HG02642 (cell line): ENCODE measurements at regions not wholly inside any gene's neighbourhood (a gene's known extent, or its start where the extent isn't known, plus 50 kb on each side); places are given as distances from the start of the nearest gene placed in this dataset.

Experiments used
- ATAC-seq: cut with Tn5 transposase; IDR thresholded peaks from one replicate; pipeline ENCODE4 v1.9.1; 2021; ENCODE audit warnings: mild to moderate bottlenecking; ENCODE audit not compliant: unreplicated experiment, poor library complexity

DNA sequence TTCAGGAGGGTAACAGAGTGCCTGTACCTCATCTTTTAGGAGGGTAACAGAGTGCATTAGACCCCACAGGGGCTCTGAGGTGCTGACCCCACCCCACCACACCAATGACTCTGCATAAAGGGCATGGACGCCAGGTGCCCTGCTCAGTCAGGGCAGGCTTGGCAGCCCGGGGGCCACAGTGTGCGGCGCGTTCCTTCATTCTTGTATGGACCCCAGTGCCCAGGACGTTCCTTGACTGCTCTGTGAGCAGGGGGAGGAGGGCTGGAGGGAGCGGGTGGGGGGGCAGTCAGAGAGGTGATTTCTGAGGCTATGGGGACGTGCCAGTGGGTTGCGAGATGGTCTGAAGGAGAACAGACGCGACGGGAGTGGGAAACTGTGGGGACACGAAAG is 168.7 kb upstream of the NCK2 start:
- ATAC-seq: no peak

DNA sequence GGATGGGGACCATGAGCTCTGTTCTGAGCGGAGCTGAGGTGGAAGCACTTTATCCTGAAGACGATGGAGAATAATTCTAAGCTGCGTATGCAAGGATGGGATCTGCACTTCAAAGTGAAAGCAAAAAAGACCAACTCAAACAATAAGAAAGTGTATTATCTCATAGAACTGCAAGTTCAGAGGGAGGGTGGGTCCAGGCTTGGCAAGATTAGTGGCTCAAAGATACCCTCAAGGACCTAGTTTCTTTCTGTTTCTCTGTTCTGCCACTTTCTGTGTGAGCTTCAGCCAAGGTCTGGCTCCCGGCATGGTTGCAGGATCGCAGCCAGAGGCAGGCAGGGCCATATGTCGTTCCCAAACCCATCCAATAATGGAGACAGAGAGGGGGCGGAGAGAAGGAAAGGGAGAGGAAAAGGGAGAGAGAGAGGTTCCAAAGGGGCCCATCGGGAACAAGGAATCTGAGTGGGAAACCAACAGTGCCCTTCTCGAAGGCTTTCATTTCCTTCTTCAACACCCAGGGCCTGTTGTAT is 169.2 kb upstream of the NCK2 start:
- no peak for ATAC-seq

DNA sequence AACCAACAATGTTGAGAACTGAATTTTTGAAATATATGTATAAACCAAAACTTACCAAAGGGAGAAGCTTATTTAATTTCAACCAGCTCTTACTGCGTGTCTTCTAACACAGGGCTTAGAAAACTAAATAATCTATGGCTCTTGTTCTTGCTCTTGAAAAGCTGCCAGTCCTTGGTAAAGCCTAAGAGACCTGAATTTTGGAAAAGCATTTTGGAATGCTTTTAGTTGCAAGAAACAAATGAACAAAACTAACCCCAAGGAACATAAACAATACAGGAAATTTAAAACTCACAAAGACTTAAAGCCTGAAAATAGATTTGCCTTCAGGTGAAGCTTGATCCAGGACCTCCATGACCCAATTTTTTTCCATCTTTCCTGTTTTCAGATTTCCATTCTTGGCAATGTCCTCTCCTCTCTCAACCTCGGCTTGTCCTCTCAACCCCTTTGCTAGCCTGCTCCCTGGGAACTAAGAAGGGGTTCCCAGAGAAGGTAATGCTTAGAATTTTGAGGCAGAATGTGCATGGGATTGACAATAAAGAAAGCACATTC is 169.8 kb upstream of the NCK2 start:
- no peak for ATAC-seq

DNA sequence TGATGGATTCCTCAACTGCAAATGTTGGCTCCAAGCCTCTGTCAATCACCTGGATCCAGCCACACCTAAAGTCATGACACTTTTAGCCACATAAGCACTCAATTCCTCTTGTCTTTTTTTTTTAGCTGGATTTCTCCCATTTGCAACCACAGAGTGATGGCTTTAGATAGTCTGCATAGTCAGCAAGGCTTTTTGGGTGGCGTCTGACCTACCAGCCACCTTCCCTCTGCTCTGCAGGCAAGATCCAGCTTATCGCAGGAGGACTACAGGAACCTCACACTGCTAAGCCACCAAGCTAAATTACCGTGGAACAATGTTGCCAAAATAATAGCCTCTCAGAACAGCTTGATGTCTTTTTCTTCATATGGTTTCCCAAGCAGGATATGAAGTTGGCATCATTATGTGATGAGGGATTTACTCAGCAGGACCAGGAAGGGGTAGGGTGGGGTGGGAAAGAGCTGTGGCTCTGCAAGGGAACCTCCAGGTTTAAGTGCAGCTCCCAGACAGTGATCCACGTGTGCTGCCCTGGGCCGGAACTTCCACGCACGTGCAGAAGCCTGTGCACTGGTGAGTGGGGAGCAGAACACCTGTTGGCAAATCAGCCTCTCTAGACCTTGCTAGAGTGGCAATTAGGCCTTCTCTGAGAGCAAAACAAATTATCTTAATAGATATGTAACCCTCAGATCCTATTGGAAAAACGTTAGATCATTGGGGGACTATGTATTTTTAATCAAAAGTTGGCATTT is 170.6 kb upstream of the NCK2 start:
- ATAC-seq: no peak

DNA sequence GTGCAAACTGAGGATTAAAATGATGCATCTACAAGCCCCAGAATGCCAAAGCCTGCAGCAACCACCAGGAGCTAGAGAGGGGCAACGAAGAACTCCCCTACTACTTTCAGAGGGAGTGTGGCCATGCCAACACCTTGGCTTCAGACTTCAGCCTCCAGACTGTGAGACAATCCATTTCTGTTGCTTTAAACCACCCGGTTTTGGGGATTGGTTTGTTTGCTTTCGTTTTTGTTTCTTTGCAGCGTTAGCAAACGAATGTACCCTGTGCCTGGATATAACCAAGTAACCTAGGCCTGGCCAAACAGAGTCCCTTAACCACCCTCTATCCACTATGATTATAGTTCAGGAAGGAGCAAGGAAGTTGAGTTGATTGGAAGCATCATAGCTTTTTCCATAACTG is 171.2 kb upstream of the NCK2 start:
- no peak for ATAC-seq

DNA sequence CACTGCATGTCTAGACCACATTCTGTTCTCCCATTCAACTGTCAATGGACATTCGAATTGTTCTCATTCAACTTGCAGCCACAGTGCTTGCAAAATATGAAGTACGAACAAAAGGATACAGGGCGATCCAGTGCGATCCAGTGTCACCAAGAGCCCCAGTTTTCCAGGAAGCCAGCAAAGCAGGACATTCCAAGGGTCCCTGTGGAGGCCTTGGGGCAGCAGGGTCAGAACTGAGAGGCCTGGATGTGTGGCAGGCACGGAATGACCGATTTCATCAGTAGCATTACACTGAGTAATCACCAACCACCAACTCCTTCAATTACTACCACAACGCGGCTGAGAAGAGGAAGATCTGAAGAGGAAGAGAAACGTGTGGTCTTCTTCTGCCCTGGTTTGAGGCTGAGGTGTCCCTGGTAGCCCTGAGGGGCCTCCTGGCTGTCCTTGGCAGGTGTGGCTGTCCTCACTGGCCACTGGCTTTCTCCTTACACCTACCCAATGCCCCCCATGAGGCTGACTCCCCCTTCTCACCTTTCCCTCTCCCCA is 172.7 kb upstream of the FHL2 start:
- no peak for ATAC-seq

DNA sequence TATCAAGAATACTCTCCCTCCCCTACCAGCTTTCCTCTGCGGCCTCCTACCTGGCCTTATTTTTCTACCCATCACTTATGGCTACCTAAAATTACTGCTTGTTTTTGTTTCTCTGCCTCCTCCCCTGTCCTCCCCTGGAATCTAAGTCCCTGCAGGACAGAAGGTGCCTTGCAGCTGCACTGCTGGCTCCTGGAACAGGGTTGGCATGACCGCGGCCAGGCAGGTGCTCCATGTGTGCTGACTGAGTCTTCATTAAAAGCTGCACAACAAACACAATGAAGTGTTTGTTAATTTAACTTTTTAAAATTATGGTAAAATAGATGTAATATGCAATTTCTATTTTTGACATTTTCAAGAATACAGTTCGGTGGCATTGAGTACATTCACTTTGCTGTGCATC is 171.9 kb upstream of the FHL2 start:
- ATAC-seq: no peak

DNA sequence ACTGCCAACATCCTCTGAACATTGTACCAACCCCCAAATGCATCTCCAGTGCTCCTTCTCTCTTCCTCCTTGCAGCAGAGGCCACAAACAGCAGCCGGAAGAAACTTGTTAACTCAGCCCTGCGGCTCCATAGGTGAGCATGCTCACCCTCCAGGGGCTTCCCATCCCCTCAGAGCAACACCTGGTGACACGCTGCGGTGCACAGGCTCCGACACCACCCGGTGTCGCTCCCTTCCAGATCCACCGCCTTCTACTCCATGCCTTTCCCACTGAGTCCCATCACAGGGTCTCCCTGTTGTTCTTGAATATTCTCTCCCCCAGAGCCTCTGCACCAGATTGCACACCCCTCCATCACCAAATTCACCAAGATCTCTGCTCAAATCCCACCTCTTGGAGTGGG is 171.5 kb upstream of the FHL2 start:
- no peak for ATAC-seq

DNA sequence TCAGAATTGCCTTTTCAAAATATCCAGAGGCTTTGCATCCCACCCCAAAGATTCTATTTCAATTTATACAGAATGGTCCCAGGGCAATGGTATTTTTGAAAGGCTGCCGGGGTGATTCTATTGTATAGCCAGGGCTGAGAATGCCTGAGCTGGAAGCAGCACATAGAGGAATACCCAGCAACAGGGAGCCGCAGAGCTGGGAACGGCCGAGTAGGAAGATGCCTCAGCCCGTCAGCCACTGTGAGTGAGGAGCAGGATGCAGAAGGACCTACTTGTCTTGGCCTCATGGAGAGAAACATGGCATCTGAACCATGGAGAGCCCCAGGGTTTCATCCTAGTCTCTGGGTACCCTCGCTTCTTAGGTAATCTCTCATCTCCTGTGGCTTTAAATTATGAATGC is 170.8 kb upstream of the FHL2 start:
- no peak for ATAC-seq

DNA sequence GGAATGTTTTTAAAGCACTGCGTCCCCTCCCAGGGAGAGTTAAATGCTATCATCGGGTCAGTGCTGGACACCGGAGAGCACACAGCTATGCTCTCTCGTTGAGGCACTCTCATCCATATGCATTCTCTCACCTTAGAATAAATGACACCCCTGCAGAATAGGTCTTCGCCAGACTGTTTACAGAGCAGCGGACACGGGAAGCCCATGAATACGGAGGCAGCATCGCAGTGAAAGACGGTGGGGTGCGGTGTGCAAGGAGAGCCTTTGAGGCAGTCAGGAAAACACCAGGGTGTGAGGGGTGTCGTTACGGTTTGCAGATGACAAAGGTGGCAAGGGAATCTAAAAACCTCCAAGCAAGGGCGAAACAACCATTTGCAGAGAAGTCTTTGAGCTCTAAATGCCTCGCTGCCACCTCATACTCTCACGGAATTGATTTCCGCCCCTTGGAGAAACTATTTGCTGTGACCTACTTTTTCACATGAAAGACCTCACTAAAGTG is 169.2 kb upstream of the FHL2 start:
- ATAC-seq: no peak

DNA sequence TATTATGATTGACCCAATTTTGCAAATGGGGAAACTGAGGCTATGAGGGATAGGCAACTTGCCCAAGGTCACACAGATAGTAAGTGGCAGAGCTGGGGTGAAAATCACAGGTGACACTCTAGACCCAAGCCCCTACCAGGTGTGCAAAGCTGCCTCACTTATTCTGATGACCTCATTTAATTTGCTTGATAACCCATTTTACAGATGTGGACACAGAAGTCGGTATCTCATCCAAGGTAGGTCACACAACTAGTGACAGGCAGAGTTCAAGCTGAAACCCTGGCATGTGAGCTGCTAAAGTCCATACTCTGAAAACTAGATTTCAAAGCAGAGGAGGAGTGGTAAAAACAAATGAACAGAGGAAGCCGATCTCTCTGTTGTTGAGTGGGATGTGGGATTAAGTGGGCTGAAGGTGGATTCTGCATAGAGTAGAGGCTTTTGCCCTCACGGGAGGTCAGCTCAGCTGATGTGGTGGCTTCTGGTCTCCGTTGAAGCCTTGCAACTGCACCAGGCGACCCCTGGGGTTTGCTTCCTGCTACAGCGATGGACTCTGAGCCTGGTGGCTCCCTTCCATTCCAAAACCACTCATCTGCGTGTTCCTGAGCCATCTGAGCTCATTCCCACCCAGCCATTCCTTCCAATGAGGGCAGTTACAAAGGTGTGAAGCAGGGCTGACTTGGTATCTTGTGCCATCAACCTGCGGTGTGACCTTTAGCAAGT is 164.3 kb upstream of the FHL2 start:
- ATAC-seq: no peak

DNA sequence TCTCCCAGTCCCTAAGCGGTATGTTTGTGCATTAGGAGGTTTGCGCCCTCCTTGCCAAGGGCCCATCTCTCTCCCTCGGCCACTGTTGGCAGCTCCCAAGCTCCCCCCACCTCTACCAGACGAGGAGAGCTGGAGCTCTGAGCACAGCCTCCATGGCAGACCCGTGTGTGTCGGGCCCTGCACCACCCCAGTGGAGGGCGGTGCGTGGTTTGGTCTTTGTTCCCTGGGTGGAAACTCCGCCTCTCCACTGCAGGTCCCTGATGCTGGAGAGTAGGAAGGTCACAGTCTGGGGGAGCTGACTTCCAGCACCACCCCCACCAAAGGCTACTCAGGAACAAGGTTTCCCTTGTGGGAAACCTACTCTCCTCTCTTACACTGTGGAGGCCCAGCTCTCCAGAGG is 162.6 kb upstream of the FHL2 start:
- ATAC-seq: no peak

DNA sequence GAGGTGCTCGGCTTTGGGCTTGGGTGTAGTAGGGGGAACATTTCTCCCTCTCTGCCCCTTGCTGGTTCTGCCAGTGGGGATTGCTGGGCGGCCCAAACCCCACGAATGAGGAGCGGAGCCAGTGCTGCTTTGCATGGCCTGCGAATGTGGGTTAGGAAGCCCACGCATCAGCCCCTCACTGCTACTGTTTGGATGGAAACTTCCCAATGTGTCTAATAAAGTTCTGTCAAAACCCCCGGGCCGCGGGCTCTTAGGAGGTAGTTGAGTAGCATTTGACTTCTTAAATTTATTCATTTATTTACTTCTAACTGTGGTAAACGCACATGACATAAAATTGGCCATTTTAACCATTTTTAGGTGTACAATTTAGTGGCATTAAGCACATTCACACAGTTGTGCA is 161.3 kb upstream of the FHL2 start:
- no peak for ATAC-seq

DNA sequence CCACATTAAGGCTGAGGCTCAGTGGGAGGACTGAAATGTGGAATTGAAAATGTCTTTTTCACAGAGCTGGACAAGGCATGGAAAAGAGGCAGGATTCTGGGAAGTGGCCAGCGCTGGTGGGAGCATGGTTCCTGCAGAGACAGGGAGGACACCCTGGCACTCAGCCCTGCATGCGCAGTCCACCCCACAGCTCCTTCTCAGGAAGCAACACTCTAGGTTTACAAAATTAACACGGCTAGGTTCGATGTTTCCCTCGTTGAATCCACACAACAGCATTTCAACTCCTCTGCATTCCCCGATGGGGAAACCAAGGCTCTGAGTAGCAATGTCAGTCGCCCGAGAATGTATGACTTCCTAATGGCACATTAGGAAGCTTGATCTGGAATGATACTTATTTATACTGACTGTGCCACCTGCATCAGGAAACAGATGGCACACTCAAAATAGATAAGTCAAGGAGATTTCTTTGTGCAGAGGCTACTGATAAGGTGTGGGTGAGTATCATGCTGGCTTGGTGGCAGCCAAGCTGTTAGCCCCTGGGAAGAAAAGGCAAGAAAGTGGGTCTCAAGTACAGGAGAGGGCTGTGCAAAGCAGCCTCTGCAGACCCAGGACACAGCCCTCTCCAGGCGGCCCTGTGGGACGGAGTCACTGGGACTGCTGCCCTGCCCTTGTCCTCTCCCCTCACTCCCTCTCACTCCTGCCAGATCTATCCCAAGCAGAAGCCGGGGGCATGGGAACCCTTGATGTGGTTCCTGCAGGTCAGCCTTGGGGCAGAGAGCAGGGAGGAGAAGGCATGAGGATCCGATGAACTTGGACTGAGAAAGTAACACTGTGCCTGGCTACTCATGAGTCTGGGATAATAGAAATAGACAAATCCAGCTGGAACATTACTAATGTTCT is 158.4 kb upstream of the FHL2 start:
- ATAC-seq: no peak

DNA sequence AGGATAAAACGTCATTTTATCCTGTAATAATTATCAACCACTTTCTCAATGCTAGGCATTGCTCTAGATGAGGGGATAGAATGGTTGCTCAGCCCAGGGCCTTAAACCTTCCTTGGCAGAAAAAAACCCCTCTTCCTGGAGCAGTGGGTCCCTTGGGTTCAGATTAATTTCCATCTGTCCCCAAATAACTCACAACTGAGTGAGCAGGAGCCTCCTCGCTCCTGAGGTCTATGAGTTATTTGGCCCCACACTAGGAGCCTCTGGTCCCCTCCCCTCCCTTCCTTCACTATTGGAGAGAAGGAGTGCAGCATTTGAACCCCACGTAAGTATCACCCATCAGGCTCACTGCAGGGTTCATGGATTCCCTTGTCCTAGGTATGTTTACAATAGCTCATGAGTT is 157.5 kb upstream of the FHL2 start:
- ATAC-seq: no peak

DNA sequence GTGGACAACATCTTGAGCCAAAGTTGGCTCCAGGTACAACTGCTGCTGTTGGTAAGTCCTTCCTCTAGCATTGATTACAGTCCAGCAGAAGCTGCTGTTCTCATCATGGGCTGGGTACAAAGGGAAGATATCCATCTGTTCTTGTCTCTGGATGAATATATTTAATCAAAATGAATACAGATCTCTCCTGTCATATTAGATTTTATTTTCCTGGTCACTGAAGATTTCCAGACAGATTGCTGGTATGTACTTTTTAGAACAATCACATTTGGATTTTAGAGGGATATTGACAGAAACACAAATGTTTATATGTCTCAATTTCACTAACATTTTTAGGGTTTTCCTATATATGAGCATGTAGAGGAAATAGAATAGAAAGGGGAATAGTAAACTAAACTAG is 155.4 kb upstream of the FHL2 start:
- ATAC-seq: no peak

DNA sequence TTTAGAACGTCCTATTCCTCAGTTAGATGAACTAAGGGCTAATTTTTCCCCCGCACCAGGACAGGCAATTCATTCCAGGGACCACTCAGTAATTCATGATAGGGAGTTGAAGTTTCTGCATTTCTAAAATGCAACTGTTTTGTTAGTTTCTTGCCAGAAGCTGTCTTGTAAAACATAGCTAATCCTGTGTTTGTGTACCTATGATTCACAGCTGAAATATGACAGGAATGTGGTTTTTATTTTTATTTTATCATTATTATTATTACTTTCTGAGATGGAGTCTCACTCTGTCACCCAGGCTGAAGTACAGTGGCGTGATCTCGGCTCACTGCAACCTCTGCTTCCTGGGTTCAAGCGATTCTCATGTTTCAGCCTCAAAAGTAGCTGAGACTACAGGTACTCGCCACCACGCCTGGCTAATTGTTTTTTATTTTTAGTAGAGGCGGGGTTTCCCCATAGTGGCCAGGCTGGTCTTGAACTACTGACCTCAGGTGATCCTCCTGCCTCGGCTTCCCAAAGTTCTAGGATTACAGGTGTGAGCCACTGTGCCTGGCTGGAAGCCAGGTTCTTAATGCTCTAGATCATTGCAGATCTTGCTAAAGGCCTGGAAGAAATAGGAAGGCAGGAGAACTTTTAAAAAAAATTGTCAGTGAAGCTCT is 154.8 kb upstream of the FHL2 start:
- ATAC-seq: no peak

DNA sequence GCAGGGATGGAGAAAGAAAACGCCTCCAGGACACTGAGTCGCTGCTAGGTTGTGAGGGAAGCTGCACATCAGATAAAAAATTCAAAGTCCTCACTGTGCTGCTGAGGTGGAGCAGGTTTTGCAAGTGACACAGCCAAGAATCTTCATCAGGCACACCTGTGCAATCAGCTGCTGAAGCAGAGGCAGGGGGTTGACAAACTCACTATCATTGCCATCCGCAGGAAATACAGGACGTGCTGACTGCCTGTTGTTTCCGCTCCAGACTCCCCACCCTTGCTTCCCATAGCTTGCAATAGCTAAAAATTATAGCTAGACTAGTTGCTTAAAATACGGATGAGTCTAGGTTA is 147.8 kb upstream of the FHL2 start:
- ATAC-seq: no peak

DNA sequence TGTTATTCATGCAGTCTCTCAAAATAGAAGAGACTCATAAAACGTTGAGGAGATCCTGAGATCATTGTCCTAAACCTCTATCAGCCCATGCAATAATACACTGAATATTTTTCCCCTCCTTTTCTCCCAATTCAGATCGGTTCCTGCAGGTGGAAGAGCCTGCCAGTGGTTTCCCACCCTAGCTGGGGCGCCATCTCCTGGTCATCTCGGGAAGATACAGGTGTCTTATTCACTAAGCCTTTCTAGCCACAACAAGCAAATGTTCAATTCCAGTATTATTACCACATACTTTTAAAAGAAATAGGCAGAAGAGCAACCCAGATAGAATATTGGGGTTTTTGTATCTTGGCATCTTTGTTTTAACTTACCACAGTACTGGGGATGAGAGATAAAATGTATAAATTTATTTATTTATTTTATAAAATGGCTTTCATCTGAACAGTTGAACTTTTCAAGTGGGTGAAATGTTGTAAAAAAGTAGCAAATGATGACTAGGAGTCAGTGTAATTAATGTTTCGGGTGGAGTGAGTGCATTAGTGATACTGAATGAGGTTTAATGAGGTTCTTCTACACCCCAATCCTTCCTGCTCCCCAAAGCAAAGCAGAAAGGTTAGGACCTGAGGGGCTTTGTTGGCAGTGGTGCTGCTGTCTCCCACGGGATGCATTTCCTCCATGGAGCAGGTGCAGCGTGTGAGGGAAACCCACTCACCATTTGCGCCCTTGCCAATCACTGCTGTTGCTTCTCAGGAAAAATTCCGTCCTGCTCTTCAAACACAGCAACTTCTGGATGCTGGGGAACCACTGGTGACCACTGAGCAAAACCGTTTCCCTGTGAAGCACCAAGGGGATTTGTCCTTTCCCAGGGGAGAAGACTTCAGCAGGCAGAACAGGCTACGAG is 147.1 kb upstream of the FHL2 start:
- peak; percentile 59 for ATAC-seq
